HEK293 (cell line): ENCODE measurements at regions not wholly inside any gene's neighbourhood (a gene's known extent, or its start where the extent isn't known, plus 50 kb on each side); places are given as distances from the start of the nearest gene placed in this dataset.

Experiments
- CTCF ChIA-PET: fragments of 350-600 bp; formaldehyde crosslinking; extraction: SDS; loops from one replicate; lab custom pipeline; 2021; ENCODE audit warnings: antibody characterized with exemption; lab: Yijun Ruan, JAX
- POLR2A ChIA-PET: fragments of 300-600 bp; formaldehyde crosslinking; extraction: SDS; loops from one replicate; lab custom pipeline; 2020; ENCODE audit warnings: antibody characterized with exemption, inconsistent platforms; lab: Yijun Ruan, JAX
- H3K27ac ChIP-seq: fragments of 200-500 bp; sonication (Bioruptor generic); 2 replicates; pipeline ENCODE4 v1.5.1; 2014; ENCODE audit warnings: low read depth, low read length, control low read depth, inconsistent platforms; ENCODE audit errors: extremely low read depth
- H3K36me3 ChIP-seq, 2 experiments: fragments of 200-500 bp in 1 of 2; sonication (Bioruptor generic) in 1 of 2; 1 replicate in 1 of 2; 2 replicates in 1 of 2; pipeline ENCODE4 v1.5.1; 2014 to 2017; ENCODE audit warnings: inconsistent platforms in 2 of 2, low read length in 2 of 2; ENCODE audit not compliant: control insufficient read depth in 2 of 2, insufficient read depth in 1 of 2
- H3K4me1 ChIP-seq: fragments of 200-500 bp; sonication (Bioruptor generic); 2 replicates; pipeline ENCODE4 v1.5.1; 2014; ENCODE audit warnings: mild to moderate bottlenecking, low read length, inconsistent platforms; ENCODE audit not compliant: control insufficient read depth, insufficient read depth
- H3K4me3 ChIP-seq: 2 replicates; pipeline ENCODE4 v1.5.1; 2011; ENCODE audit warnings: low read depth, mild to moderate bottlenecking, control low read depth, low read length, moderate library complexity
- H3K9me3 ChIP-seq: fragments of 200-500 bp; sonication (Bioruptor generic); 2 replicates; pipeline ENCODE4 v1.5.1; 2014; ENCODE audit warnings: low read depth, low read length, inconsistent platforms; ENCODE audit not compliant: control insufficient read depth, insufficient read depth
- KLF17 ChIP-seq: fragments of 450-650 bp; formaldehyde crosslinking; IDR thresholded peaks from 2 replicates; pipeline ENCODE4 v1.5.1; 2016; ENCODE audit warnings: missing biosample characterization, missing genetic modification characterization
- PRDM6 ChIP-seq: fragments of 450-650 bp; formaldehyde crosslinking; IDR thresholded peaks from 2 replicates; pipeline ENCODE4 v1.5.1; 2017; ENCODE audit warnings: missing biosample characterization, missing genetic modification characterization
- RBAK ChIP-seq: fragments of 450-650 bp; formaldehyde crosslinking; IDR thresholded peaks from 2 replicates; pipeline ENCODE4 v1.5.1; 2016; ENCODE audit warnings: missing biosample characterization, missing genetic modification characterization
- ZNF335 ChIP-seq: fragments of 450-650 bp; formaldehyde crosslinking; conservative IDR thresholded peaks from 2 replicates; pipeline ENCODE4 v1.5.1; 2016; ENCODE audit warnings: missing biosample characterization, missing genetic modification characterization
- ZNF366 ChIP-seq: fragments of 450-650 bp; formaldehyde crosslinking; conservative IDR thresholded peaks from 2 replicates; pipeline ENCODE4 v1.5.1; 2016; ENCODE audit warnings: missing biosample characterization, missing genetic modification characterization
- ZNF660 ChIP-seq: fragments of 450-650 bp; IDR thresholded peaks from 2 replicates; pipeline ENCODE4 v1.5.1; 2018; ENCODE audit warnings: missing biosample characterization, mild to moderate bottlenecking, missing genetic modification characterization
- ZNF747 ChIP-seq: fragments of 450-650 bp; formaldehyde crosslinking; IDR thresholded peaks from 2 replicates; pipeline ENCODE4 v1.5.1; 2016; ENCODE audit warnings: missing biosample characterization, missing genetic modification characterization
- ZXDB ChIP-seq: fragments of 450-650 bp; formaldehyde crosslinking; IDR thresholded peaks from 2 replicates; pipeline ENCODE4 v1.5.1; 2016; ENCODE audit warnings: missing biosample characterization, missing genetic modification characterization

GRCh38 chrX:51837921-51838320 lies 55.5 kb upstream of the MAGED1 start:
- Histone ChIP-seq H3K4me1 (no peaks in the 10 kb centered on the region), H3K27ac (no peak overlapping the region), H3K36me3 (no peaks in the 10 kb centered on the region)
- CTCF ChIA-PET: interaction anchor here (0.6 to 1.4 kb wide), 2 partner anchors 23 to 112 kb away, joined by 3 to 6 read pairs; no protein-coding TSS in a partner anchor
- no peak for TF ChIP-seq ZNF366 (tag by site-specific recombination)
- no peak for TF ChIP-seq ZNF747 (tag by site-specific recombination)
- TF ChIP-seq ZNF660 (tag by site-specific recombination): 0 out of 2 replicates have a peak, but pooled peaks have one; percentile 22
- peak; percentile 67 for TF ChIP-seq ZXDB (tag by site-specific recombination)
- TF ChIP-seq RBAK (tag by site-specific recombination): no peak
- no peak for TF ChIP-seq KLF17
- peak; percentile 23; the same call in 1 of the 2 replicates for TF ChIP-seq PRDM6 (tag by site-specific recombination)
- TF ChIP-seq ZNF335 (tag by site-specific recombination): no peak
- TF ChIP-seq, all 188 proteins: peak for 3
- Histone ChIP-seq H3K9me3 (no peaks in the 10 kb centered on the region), H3K4me3 (no peak overlapping the region)
- POLR2A ChIA-PET: no interaction called here
